ENCODE measurements at regions not wholly inside any gene's neighbourhood (a gene's known extent, or its start where the extent isn't known, plus 50 kb on each side); places are given as distances from the start of the nearest gene placed in this dataset.

GRCh38 chr1:73948055-73948454 lies 249.9 kb downstream of the LRRIQ3 start:
- TF ChIP-seq CTCF (IDR thresholded peaks at IDR 0.05), result no peak
- no peak for TF ChIP-seq POLR2A (IDR thresholded peaks at IDR 0.05)

Measured in adrenal gland (tissue), 5 donors.